CD4-positive, alpha-beta T cell (primary cell): ENCODE measurements at regions not wholly inside any gene's neighbourhood (a gene's known extent, or its start where the extent isn't known, plus 50 kb on each side); places are given as distances from the start of the nearest gene placed in this dataset.

Experiments
- ATAC-seq: fragments of 200-7000 bp; cut with Tn5 transposase; one replicate; pipeline ENCODE4 v1.10.0; 2022; ENCODE audit warnings: mild to moderate bottlenecking; ENCODE audit not compliant: poor library complexity
- CTCF ChIA-PET: fragments of 350-600 bp; sonication (Branson Sonifier 250); formaldehyde crosslinking; loops from one replicate; lab custom pipeline; 2021; ENCODE audit warnings: antibody characterized with exemption, inconsistent platforms; lab: Charles Lee
- POLR2A ChIA-PET: fragments of 350-600 bp; sonication (Branson Sonifier 250); formaldehyde crosslinking; loops from one replicate; lab custom pipeline; 2021; ENCODE audit warnings: antibody characterized with exemption, inconsistent platforms; lab: Charles Lee
- DNase-seq, 14 experiments: peaks; one replicate each; pipeline ENCODE4 v3.0.0-alpha.2; 2013 to 2020; ENCODE audit warnings: mixed read lengths in 2 of 14
- H3K27ac ChIP-seq, 2 donors: one replicate each; pipeline versions ENCODE4 v1.5.1 to v1.7.0; 2013; ENCODE audit warnings: low read length in 2 of 2, low read depth in 1 of 2, mild to moderate bottlenecking in 1 of 2
- H3K27me3 ChIP-seq, 2 experiments: 1 replicate in 1 of 2; 2 replicates in 1 of 2; pipeline versions ENCODE4 v1.6.1 to v1.7.0; 2013; ENCODE audit warnings: low read length in 2 of 2, control low read depth in 1 of 2, mild to moderate bottlenecking in 1 of 2, moderate library complexity in 1 of 2; ENCODE audit not compliant: insufficient read depth in 2 of 2, control insufficient read depth in 1 of 2
- H3K36me3 ChIP-seq: one replicate; pipeline ENCODE4 v1.6.1; 2013; ENCODE audit warnings: low read length, control low read depth; ENCODE audit not compliant: insufficient read depth
- H3K4me1 ChIP-seq: one replicate; pipeline ENCODE4 v1.6.1; 2013; ENCODE audit warnings: low read length, control low read depth; ENCODE audit not compliant: insufficient read depth
- H3K4me3 ChIP-seq: one replicate; pipeline ENCODE4 v1.5.1; 2013; ENCODE audit warnings: mild to moderate bottlenecking, low read length, moderate library complexity
- H3K9me3 ChIP-seq, 2 experiments: 1 replicate in 1 of 2; 2 replicates in 1 of 2; pipeline versions ENCODE4 v1.6.1 to v1.7.0; 2013; ENCODE audit warnings: low read length in 2 of 2, mild to moderate bottlenecking in 2 of 2, control low read depth in 1 of 2, moderate library complexity in 1 of 2; ENCODE audit not compliant: control insufficient read depth in 1 of 2, insufficient read depth in 1 of 2
- H3K27ac Mint-ChIP-seq: one replicate; pipeline ENCODE4 v1.8.0; 2020; ENCODE audit warnings: mixed read lengths
- H3K27me3 Mint-ChIP-seq: one replicate; pipeline ENCODE4 v1.8.0; 2021; ENCODE audit warnings: mixed read lengths
- H3K36me3 Mint-ChIP-seq: one replicate; pipeline ENCODE4 v1.8.0; 2021; ENCODE audit warnings: low read depth, mixed read lengths
- H3K4me1 Mint-ChIP-seq: one replicate; pipeline ENCODE4 v1.8.0; 2021; ENCODE audit warnings: low read depth, mixed read lengths
- H3K4me3 Mint-ChIP-seq: one replicate; pipeline ENCODE4 v1.8.0; 2020; ENCODE audit warnings: mild to moderate bottlenecking, mixed read lengths
- H3K9me3 Mint-ChIP-seq: one replicate; pipeline ENCODE4 v1.8.0; 2020; ENCODE audit warnings: mixed read lengths
- intact Hi-C, 2 experiments: fragments of 100-400 bp; cut with DNase I in 1 of 2; cut with micrococcal nuclease in 1 of 2; formaldehyde crosslinking; loops; one replicate each; pipeline versions ENCODE4 v1.15.1 to v1.9.0; 2023 to 2025; cut with DNase I, micrococcal nuclease
- TF ChIP-seq, protein P1 (sequence below): fragments of 200-600 bp; IDR thresholded peaks from one replicate; pipeline ENCODE4 v1.8.0; 2022; ENCODE audit warnings: antibody characterized with exemption, mild to moderate bottlenecking

DNA sequence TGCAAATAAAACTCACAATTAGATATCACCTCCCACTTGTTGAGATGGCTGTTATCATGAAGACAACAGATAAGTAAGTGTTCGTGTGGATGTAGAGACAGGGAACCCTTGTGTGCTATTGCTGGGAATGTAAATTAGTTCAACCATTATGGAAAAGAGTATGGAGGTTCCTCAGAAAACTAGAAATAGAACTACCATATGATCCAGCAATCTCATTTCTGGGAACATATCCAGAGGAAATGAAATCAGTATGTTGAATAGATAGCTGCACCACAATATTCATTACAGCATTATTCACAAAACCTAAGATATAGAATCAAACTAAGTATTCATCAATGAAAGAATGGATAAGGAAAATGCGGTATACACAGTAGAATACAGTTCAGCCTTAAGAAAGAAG is 418.7 kb upstream of the CNTN6 start:
- no peaks in the 10 kb centered on the region for H3K36me3 Mint-ChIP-seq
- Histone ChIP-seq H3K4me1 (no peaks in the 10 kb centered on the region), H3K9me3 (no peaks in the 10 kb centered on the region), H3K27me3 (no peaks in the 10 kb centered on the region), H3K36me3 (no peaks in the 10 kb centered on the region), H3K27ac (no peak overlapping the region), H3K4me3 (no peak overlapping the region)
- TF ChIP-seq, protein P1, sequence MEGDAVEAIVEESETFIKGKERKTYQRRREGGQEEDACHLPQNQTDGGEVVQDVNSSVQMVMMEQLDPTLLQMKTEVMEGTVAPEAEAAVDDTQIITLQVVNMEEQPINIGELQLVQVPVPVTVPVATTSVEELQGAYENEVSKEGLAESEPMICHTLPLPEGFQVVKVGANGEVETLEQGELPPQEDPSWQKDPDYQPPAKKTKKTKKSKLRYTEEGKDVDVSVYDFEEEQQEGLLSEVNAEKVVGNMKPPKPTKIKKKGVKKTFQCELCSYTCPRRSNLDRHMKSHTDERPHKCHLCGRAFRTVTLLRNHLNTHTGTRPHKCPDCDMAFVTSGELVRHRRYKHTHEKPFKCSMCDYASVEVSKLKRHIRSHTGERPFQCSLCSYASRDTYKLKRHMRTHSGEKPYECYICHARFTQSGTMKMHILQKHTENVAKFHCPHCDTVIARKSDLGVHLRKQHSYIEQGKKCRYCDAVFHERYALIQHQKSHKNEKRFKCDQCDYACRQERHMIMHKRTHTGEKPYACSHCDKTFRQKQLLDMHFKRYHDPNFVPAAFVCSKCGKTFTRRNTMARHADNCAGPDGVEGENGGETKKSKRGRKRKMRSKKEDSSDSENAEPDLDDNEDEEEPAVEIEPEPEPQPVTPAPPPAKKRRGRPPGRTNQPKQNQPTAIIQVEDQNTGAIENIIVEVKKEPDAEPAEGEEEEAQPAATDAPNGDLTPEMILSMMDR: no peak
- H3K27ac Mint-ChIP-seq: no peak overlapping the region
- H3K4me3 Mint-ChIP-seq: no peak overlapping the region
- H3K27me3 Mint-ChIP-seq: no peaks in the 10 kb centered on the region
- ChIA-PET CTCF (no interaction called here), POLR2A (no interaction called here)
- intact Hi-C loops: no loop called here
- peaks cover 7% of the 10 kb centered on the region for H3K9me3 Mint-ChIP-seq
- H3K4me1 Mint-ChIP-seq: no peaks in the 10 kb centered on the region
- ATAC-seq: no peak
- no peak for DNase-seq

DNA sequence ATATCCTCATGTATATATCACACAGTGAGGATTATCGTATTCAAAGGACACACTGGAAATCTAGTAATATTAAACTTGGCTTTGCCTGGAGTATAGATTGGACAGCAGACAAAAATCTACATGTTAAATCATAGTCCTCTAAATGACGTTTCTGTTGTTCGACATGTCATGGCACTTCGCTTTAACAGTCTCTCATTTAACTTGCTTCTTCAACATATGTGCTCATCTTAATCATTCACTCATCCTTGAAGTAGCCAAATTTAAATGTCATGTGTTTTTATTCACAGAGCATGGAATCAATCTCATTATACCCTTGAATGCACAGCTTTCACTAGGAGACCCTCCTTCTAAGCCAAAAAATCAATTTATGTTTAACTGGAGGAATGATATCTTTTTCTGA is 417.0 kb upstream of the CNTN6 start:
- Histone ChIP-seq H3K36me3 (no peaks in the 10 kb centered on the region), H3K27ac (no peak overlapping the region), H3K9me3 (no peaks in the 10 kb centered on the region), H3K27me3 (no peaks in the 10 kb centered on the region), H3K4me3 (no peak overlapping the region), H3K4me1 (no peaks in the 10 kb centered on the region)
- peaks cover 10% of the 10 kb centered on the region for H3K9me3 Mint-ChIP-seq
- H3K36me3 Mint-ChIP-seq: no peaks in the 10 kb centered on the region
- DNase-seq (no peak), ATAC-seq (no peak)
- H3K4me1 Mint-ChIP-seq: no peaks in the 10 kb centered on the region
- no peaks in the 10 kb centered on the region for H3K27me3 Mint-ChIP-seq
- POLR2A ChIA-PET: no interaction called here
- CTCF ChIA-PET: no interaction called here
- no peak overlapping the region for H3K27ac Mint-ChIP-seq
- TF ChIP-seq, protein P1: no peak
- H3K4me3 Mint-ChIP-seq: no peak overlapping the region
- intact Hi-C loops: no loop called here

DNA sequence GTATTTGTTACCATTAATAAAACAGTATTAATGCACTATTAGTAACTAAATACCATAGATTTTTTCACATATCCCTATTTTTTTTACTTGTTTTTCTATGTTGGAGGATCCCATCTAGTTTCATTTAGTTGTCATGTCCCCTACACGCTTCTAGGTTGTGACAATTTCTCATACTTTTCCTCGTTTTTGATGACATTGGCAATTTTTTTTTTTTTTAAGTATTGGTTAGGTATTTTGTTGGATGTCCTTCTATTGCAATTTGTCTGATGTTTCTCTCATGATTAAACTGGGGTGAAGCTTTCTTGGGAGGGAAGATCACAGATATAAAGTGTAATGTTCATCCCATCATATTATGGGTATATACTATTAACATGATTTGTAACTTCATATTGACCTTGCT is 409.1 kb upstream of the CNTN6 start:
- TF ChIP-seq, protein P1: no peak
- ChIA-PET CTCF (no interaction called here), POLR2A (no interaction called here)
- no peaks in the 10 kb centered on the region for H3K4me1 Mint-ChIP-seq
- H3K36me3 Mint-ChIP-seq: no peaks in the 10 kb centered on the region
- H3K27ac ChIP-seq: no peak overlapping the region
- H3K36me3 ChIP-seq: no peaks in the 10 kb centered on the region
- H3K27ac Mint-ChIP-seq: no peak overlapping the region
- no peak for ATAC-seq
- H3K4me3 ChIP-seq: no peak overlapping the region
- intact Hi-C loops: no loop called here
- H3K9me3 Mint-ChIP-seq: peaks cover 8% of the 10 kb centered on the region
- no peaks in the 10 kb centered on the region for H3K9me3 ChIP-seq
- H3K4me1 ChIP-seq: no peaks in the 10 kb centered on the region
- DNase-seq: no peak
- H3K27me3 ChIP-seq: no peaks in the 10 kb centered on the region
- H3K27me3 Mint-ChIP-seq: no peaks in the 10 kb centered on the region
- H3K4me3 Mint-ChIP-seq: no peak overlapping the region
